H1 (cell line): ENCODE measurements at regions not wholly inside any gene's neighbourhood (a gene's known extent, or its start where the extent isn't known, plus 50 kb on each side); places are given as distances from the start of the nearest gene placed in this dataset.

Source experiments
- CTCF ChIA-PET: fragments of 300-600 bp; sonication (Branson Sonifier 250); formaldehyde crosslinking; loops from one replicate; lab custom pipeline; 2021; ENCODE audit not compliant: partially characterized antibody; lab: Charles Lee
- POLR2A ChIA-PET: fragments of 300-600 bp; sonication (Branson Sonifier 250); formaldehyde crosslinking; loops from one replicate; lab custom pipeline; 2021; ENCODE audit warnings: inconsistent platforms; ENCODE audit not compliant: partially characterized antibody; lab: Charles Lee
- DNase-seq, 2 experiments: peaks; one replicate each; pipeline versions ENCODE4 v3.0.0 to v3.0.0-alpha.2; 2010 to 2022; ENCODE audit warnings: low spot score in 2 of 2, low read depth in 1 of 2, mixed read lengths in 1 of 2
- FAIRE-seq: peaks from 2 replicates; lab custom pipeline; 2011; peaks lifted over from hg19 to GRCh38; lab: Jason Lieb, UNC
- H2AFZ ChIP-seq: 2 replicates; pipeline ENCODE4 v1.8.1; 2012; ENCODE audit warnings: low read length, inconsistent platforms
- H2AK5ac ChIP-seq: 2 replicates; pipeline ENCODE4 v1.6.1; 2013; ENCODE audit warnings: low read depth, low read length
- H2BK120ac ChIP-seq: replicated peaks from 2 replicates; pipeline ENCODE3; 2013; ENCODE audit warnings: low read depth, low read length, inconsistent platforms
- H2BK12ac ChIP-seq: 2 replicates; pipeline ENCODE4 v1.6.1; 2013; ENCODE audit warnings: low read depth, low read length
- H2BK15ac ChIP-seq: 2 replicates; pipeline ENCODE4 v1.6.1; 2013; ENCODE audit warnings: low read length
- H2BK20ac ChIP-seq: 2 replicates; pipeline ENCODE4 v1.6.1; 2013; ENCODE audit warnings: low read length
- H2BK5ac ChIP-seq: 2 replicates; pipeline ENCODE4 v1.6.1; 2013; ENCODE audit warnings: low read depth, low read length
- H3K14ac ChIP-seq: 2 replicates; pipeline ENCODE4 v1.6.1; 2013; ENCODE audit warnings: inconsistent platforms; ENCODE audit not compliant: insufficient read length
- H3K18ac ChIP-seq: 2 replicates; pipeline ENCODE4 v1.6.1; 2013; ENCODE audit warnings: low read length; ENCODE audit errors: extremely low read depth
- H3K23ac ChIP-seq: 2 replicates; pipeline ENCODE4 v1.6.1; 2013; ENCODE audit warnings: inconsistent platforms; ENCODE audit not compliant: insufficient read length
- H3K23me2 ChIP-seq: 2 replicates; pipeline ENCODE4 v1.6.1; 2013; ENCODE audit warnings: low read depth, low read length
- H3K27ac ChIP-seq: 2 replicates; pipeline ENCODE4 v1.6.1; 2011; ENCODE audit warnings: low read depth, low read length, inconsistent platforms
- H3K27me3 ChIP-seq, 4 experiments: replicated peaks in 1 of 4; 1 replicate in 1 of 4; 2 replicates in 3 of 4; pipeline versions ENCODE4 v1.6.1 to v1.8.1; 2011 to 2013; ENCODE audit warnings: low read length in 3 of 4, mild to moderate bottlenecking in 3 of 4, inconsistent platforms in 2 of 4, mixed read lengths in 2 of 4, moderate library complexity in 1 of 4; ENCODE audit not compliant: control insufficient read depth in 3 of 4, insufficient read depth in 3 of 4; ENCODE audit errors: extremely low read depth in 1 of 4
- H3K36me3 ChIP-seq, 4 experiments: 2 replicates each; pipeline versions ENCODE4 v1.6.1 to v1.8.1; 2011 to 2013; ENCODE audit warnings: mild to moderate bottlenecking in 4 of 4, low read length in 3 of 4, moderate library complexity in 2 of 4, control low read depth in 1 of 4, inconsistent platforms in 1 of 4; ENCODE audit not compliant: insufficient read depth in 4 of 4, control insufficient read depth in 2 of 4
- H3K4ac ChIP-seq: replicated peaks from 2 replicates; pipeline ENCODE3; 2013; ENCODE audit warnings: low read length, low read depth, mixed read lengths, inconsistent platforms; ENCODE audit not compliant: insufficient read length
- H3K4me1 ChIP-seq, 4 experiments: replicated peaks in 1 of 4; 1 replicate in 1 of 4; 2 replicates in 3 of 4; pipeline versions ENCODE4 v1.6.1 to v1.8.1; 2011 to 2013; ENCODE audit warnings: low read length in 3 of 4, inconsistent platforms in 2 of 4, mixed read lengths in 1 of 4; ENCODE audit not compliant: insufficient read depth in 4 of 4, control insufficient read depth in 3 of 4
- H3K4me2 ChIP-seq, 2 experiments: 2 replicates each; pipeline versions ENCODE4 v1.6.1 to v1.8.1; 2011 to 2013; ENCODE audit warnings: low read depth in 2 of 2, low read length in 2 of 2, control low read depth in 1 of 2, inconsistent platforms in 1 of 2, mild to moderate bottlenecking in 1 of 2; ENCODE audit not compliant: insufficient read depth in 1 of 2
- H3K4me3 ChIP-seq, 4 experiments: fragments of 200-600, 300-600 bp in 1 of 4; sonication (generic), shearing (Covaris generic), sonication (Bioruptor Twin) in 1 of 4; 2 replicates each; pipeline versions ENCODE4 v1.5.1 to v1.8.1; 2011 to 2016; ENCODE audit warnings: low read length in 4 of 4, low read depth in 3 of 4, control low read depth in 2 of 4, inconsistent platforms in 2 of 4, mild to moderate bottlenecking in 2 of 4, mixed read lengths in 1 of 4, moderate library complexity in 1 of 4; ENCODE audit not compliant: insufficient read depth in 2 of 4; ENCODE audit errors: extremely low read depth in 1 of 4
- H3K56ac ChIP-seq: replicated peaks from 2 replicates; pipeline ENCODE3; 2013; ENCODE audit warnings: low read depth, mild to moderate bottlenecking, mixed read lengths, low read length, inconsistent platforms; ENCODE audit not compliant: insufficient read length
- H3K79me1 ChIP-seq: 2 replicates; pipeline ENCODE4 v1.6.1; 2013; ENCODE audit warnings: low read depth, low read length, control low read depth
- H3K79me2 ChIP-seq, 2 experiments: 2 replicates each; pipeline versions ENCODE4 v1.6.1 to v1.8.1; 2012 to 2013; ENCODE audit warnings: low read length in 2 of 2, mild to moderate bottlenecking in 2 of 2, inconsistent platforms in 1 of 2; ENCODE audit not compliant: insufficient read depth in 2 of 2, control insufficient read depth in 1 of 2
- H3K9ac ChIP-seq, 4 experiments: replicated peaks in 1 of 4; 1 replicate in 1 of 4; 2 replicates in 3 of 4; pipeline versions ENCODE4 v1.6.1 to v1.8.1; 2011 to 2013; ENCODE audit warnings: low read depth in 3 of 4, low read length in 3 of 4, control low read depth in 2 of 4, mild to moderate bottlenecking in 2 of 4, moderate library complexity in 2 of 4, inconsistent platforms in 1 of 4; ENCODE audit errors: extremely low read depth in 1 of 4
- H3K9me3 ChIP-seq, 2 experiments: 2 replicates each; pipeline versions ENCODE4 v1.6.1 to v1.8.1; 2012 to 2013; ENCODE audit warnings: mild to moderate bottlenecking in 2 of 2, moderate library complexity in 2 of 2, control low read depth in 1 of 2, inconsistent platforms in 1 of 2, low read depth in 1 of 2, low read length in 1 of 2, mixed read lengths in 1 of 2; ENCODE audit not compliant: insufficient read depth in 2 of 2
- H4K20me1 ChIP-seq, 2 experiments: replicated peaks in 1 of 2; 2 replicates each; pipeline versions ENCODE3 to v1.8.1; 2011 to 2013; ENCODE audit warnings: inconsistent platforms in 2 of 2, low read length in 2 of 2, mild to moderate bottlenecking in 1 of 2; ENCODE audit not compliant: insufficient read depth in 2 of 2, control insufficient read depth in 1 of 2
- H4K5ac ChIP-seq: 2 replicates; pipeline ENCODE4 v1.6.1; 2013; ENCODE audit warnings: low read length, low read depth, mixed read lengths, inconsistent platforms; ENCODE audit not compliant: insufficient read length
- H4K8ac ChIP-seq: 2 replicates; pipeline ENCODE4 v1.8.0; 2013; ENCODE audit warnings: mild to moderate bottlenecking, moderate library complexity, low read length, inconsistent platforms; ENCODE audit not compliant: insufficient read depth; ENCODE audit errors: extremely low read depth
- H4K91ac ChIP-seq: replicated peaks from 2 replicates; pipeline ENCODE3; 2013; ENCODE audit warnings: low read length, mixed read lengths, inconsistent platforms; ENCODE audit not compliant: insufficient read length
- BCL11A ChIP-seq, 2 experiments: IDR thresholded peaks; one replicate each; pipeline ENCODE4 v1.6.1; 2011; ENCODE audit warnings: low read depth in 2 of 2, low read length in 2 of 2, mild to moderate bottlenecking in 2 of 2
- CEBPB ChIP-seq: IDR thresholded peaks from 2 replicates; pipeline ENCODE4 v1.6.1; 2012; ENCODE audit warnings: low read depth, low read length
- GTF2F1 ChIP-seq: IDR thresholded peaks from 2 replicates; pipeline ENCODE4 v1.6.1; 2012; ENCODE audit warnings: low read depth, low read length, improper control_type of control experiment, borderline replicate concordance
- HDAC6 ChIP-seq: IDR thresholded peaks from one replicate; pipeline ENCODE4 v1.7.1; 2012; ENCODE audit warnings: low read depth, mild to moderate bottlenecking, inconsistent platforms, low read length, moderate library complexity
- NANOG ChIP-seq: IDR thresholded peaks from 2 replicates; pipeline ENCODE4 v1.6.1; 2011; ENCODE audit warnings: low read length, low read depth, mild to moderate bottlenecking, inconsistent platforms; ENCODE audit not compliant: insufficient read depth, poor library complexity, severe bottlenecking
- RNF2 ChIP-seq: fragments of 200-900, 300-1000 bp; sonication (generic); IDR thresholded peaks from 2 replicates; pipeline ENCODE4 v1.7.1; 2016; ENCODE audit warnings: borderline replicate concordance, low read depth, mild to moderate bottlenecking, antibody characterized with exemption, low read length; ENCODE audit not compliant: poor library complexity, severe bottlenecking; ENCODE audit errors: missing control alignments
- SIRT6 ChIP-seq: IDR thresholded peaks from one replicate; pipeline ENCODE4 v1.7.1; 2012; ENCODE audit warnings: low read length, inconsistent platforms
- SRF ChIP-seq: IDR thresholded peaks from 2 replicates; pipeline ENCODE4 v1.6.1; 2011; ENCODE audit warnings: mild to moderate bottlenecking, low read depth, low read length, moderate library complexity
- YY1 ChIP-seq: IDR thresholded peaks from 2 replicates; pipeline ENCODE4 v1.6.1; 2011; ENCODE audit warnings: low read depth, mild to moderate bottlenecking, low read length
- WGBS, 2 experiments: shearing (Covaris generic) in 1 of 2; methylation state at CpG; one replicate each; pipeline versions ENCODE4 v1.1.6 to v1.1.7; 2013 to 2015; ENCODE audit warnings: low lambda C conversion rate in 2 of 2, mixed read lengths in 2 of 2, inconsistent platforms in 1 of 2, low coverage in 1 of 2, missing lambda C conversion rate in 1 of 2; ENCODE audit not compliant: insufficient replicate concordance in 2 of 2, insufficient coverage in 1 of 2, insufficient read length in 1 of 2; ENCODE audit errors: extremely low coverage in 1 of 2, missing lambda C conversion rate in 1 of 2; 5-methylcytosine and 5-hydroxymethylcytosine counted together
- TF ChIP-seq, protein P1 (sequence below): IDR thresholded peaks from 2 replicates; pipeline ENCODE4 v1.6.1; 2011; ENCODE audit warnings: low read depth, mild to moderate bottlenecking, low read length; ENCODE audit not compliant: insufficient read depth
- TF ChIP-seq, protein P2 (sequence below): IDR thresholded peaks from 2 replicates; pipeline ENCODE4 v1.6.1; 2012; ENCODE audit warnings: inconsistent platforms
- TF ChIP-seq, protein P3 (sequence below): IDR thresholded peaks from 2 replicates; pipeline ENCODE4 v1.6.1; 2012; ENCODE audit warnings: low read length, inconsistent platforms

DNA sequence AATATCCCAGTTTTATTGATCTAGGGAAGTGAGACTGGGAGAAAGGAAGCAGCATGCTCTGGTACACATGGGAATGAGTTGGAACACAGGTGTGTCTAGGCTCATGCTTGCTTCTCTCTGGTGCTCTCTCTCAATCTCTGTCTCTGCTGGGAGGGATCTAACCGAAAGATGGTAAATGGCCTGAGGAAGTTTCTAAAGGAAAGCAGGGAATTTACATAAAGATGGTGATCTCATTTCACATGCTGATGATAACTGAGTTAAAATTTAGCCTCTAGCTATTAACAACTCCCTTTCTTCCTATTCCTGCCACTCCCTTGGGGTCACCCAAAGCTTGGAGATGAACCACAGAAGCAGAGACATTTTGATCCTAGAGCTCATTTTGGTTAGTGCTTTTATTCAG, 436.2 kb downstream of the SH3GL2 start:
- Histone ChIP-seq H3K79me2 (no peaks in the 10 kb centered on the region), H3K79me1 (no peaks in the 10 kb centered on the region), H4K91ac (no peak overlapping the region), H3K4ac (no peak overlapping the region), H3K9me3 (peaks cover 0 to 6% of the 10 kb centered on the region in 2 experiments; a peak in 2 of 4 replicates), H3K4me1 (no peaks in the 10 kb centered on the region; a peak in 1 of 7 replicates), H3K18ac (no peak overlapping the region), H4K5ac (no peak overlapping the region), H4K8ac (no peak overlapping the region), H3K27ac (no peak overlapping the region), H3K36me3 (no peaks in the 10 kb centered on the region), H3K14ac (no peak overlapping the region), H2AFZ (no peak overlapping the region), H3K4me3 (no peak overlapping the region), H2BK20ac (no peak overlapping the region), H3K23me2 (no peaks in the 10 kb centered on the region; the same call in 1 of the 2 replicates), H3K27me3 (no peaks in the 10 kb centered on the region), H4K20me1 (no peaks in the 10 kb centered on the region), H2BK120ac (no peak overlapping the region), H3K4me2 (no peak overlapping the region), H2AK5ac (no peak overlapping the region), H2BK5ac (no peak overlapping the region), H3K23ac (no peak overlapping the region), H3K56ac (no peak overlapping the region), H2BK12ac (no peak overlapping the region), H2BK15ac (no peak overlapping the region), H3K9ac (no peak overlapping the region)
- WGBS, 2 experiments: 92% methylated on average over 1 of the region's 1 CpG; no CpG with 5 or more reads in 1 of the 2 experiments
- ChIA-PET POLR2A (no interaction called here), CTCF (interaction anchor here (0.8 to 1.4 kb wide), 5 partner anchors 9 to 204 kb away, joined by 3 to 8 read pairs (median 4); no protein-coding TSS in a partner anchor)
- FAIRE-seq: no peak
- no peak for DNase-seq
- TF ChIP-seq NANOG (no peak), CEBPB (no peak), HDAC6 (no peak), SIRT6 (no peak), RNF2 (no peak), YY1 (no peak), SRF (no peak), BCL11A (IDR thresholded peaks at IDR 0.05; ENCODE audit: low read depth in 2 of 2, low read length in 2 of 2) (no peak), GTF2F1 (no peak)
- TF ChIP-seq, protein P1, sequence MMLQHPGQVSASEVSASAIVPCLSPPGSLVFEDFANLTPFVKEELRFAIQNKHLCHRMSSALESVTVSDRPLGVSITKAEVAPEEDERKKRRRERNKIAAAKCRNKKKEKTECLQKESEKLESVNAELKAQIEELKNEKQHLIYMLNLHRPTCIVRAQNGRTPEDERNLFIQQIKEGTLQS: no peak
- TF ChIP-seq, protein P2, sequence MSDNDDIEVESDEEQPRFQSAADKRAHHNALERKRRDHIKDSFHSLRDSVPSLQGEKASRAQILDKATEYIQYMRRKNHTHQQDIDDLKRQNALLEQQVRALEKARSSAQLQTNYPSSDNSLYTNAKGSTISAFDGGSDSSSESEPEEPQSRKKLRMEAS: no peak
- TF ChIP-seq, protein P3, sequence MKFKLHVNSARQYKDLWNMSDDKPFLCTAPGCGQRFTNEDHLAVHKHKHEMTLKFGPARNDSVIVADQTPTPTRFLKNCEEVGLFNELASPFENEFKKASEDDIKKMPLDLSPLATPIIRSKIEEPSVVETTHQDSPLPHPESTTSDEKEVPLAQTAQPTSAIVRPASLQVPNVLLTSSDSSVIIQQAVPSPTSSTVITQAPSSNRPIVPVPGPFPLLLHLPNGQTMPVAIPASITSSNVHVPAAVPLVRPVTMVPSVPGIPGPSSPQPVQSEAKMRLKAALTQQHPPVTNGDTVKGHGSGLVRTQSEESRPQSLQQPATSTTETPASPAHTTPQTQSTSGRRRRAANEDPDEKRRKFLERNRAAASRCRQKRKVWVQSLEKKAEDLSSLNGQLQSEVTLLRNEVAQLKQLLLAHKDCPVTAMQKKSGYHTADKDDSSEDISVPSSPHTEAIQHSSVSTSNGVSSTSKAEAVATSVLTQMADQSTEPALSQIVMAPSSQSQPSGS: no peak
